CD4-positive, alpha-beta T cell (primary cell): ENCODE measurements at regions not wholly inside any gene's neighbourhood (a gene's known extent, or its start where the extent isn't known, plus 50 kb on each side); places are given as distances from the start of the nearest gene placed in this dataset.

ENCODE experiments used
- ATAC-seq: fragments of 200-7000 bp; cut with Tn5 transposase; one replicate; pipeline ENCODE4 v1.10.0; 2022; ENCODE audit warnings: mild to moderate bottlenecking; ENCODE audit not compliant: poor library complexity
- CTCF ChIA-PET: fragments of 350-600 bp; sonication (Branson Sonifier 250); formaldehyde crosslinking; loops from one replicate; lab custom pipeline; 2021; ENCODE audit warnings: antibody characterized with exemption, inconsistent platforms; lab: Charles Lee
- POLR2A ChIA-PET: fragments of 350-600 bp; sonication (Branson Sonifier 250); formaldehyde crosslinking; loops from one replicate; lab custom pipeline; 2021; ENCODE audit warnings: antibody characterized with exemption, inconsistent platforms; lab: Charles Lee
- DNase-seq, 14 experiments: peaks; one replicate each; pipeline ENCODE4 v3.0.0-alpha.2; 2013 to 2020; ENCODE audit warnings: mixed read lengths in 2 of 14
- H3K27ac ChIP-seq, 2 donors: one replicate each; pipeline versions ENCODE4 v1.5.1 to v1.7.0; 2013; ENCODE audit warnings: low read length in 2 of 2, low read depth in 1 of 2, mild to moderate bottlenecking in 1 of 2
- H3K27me3 ChIP-seq, 2 experiments: 1 replicate in 1 of 2; 2 replicates in 1 of 2; pipeline versions ENCODE4 v1.6.1 to v1.7.0; 2013; ENCODE audit warnings: low read length in 2 of 2, control low read depth in 1 of 2, mild to moderate bottlenecking in 1 of 2, moderate library complexity in 1 of 2; ENCODE audit not compliant: insufficient read depth in 2 of 2, control insufficient read depth in 1 of 2
- H3K36me3 ChIP-seq: one replicate; pipeline ENCODE4 v1.6.1; 2013; ENCODE audit warnings: low read length, control low read depth; ENCODE audit not compliant: insufficient read depth
- H3K4me1 ChIP-seq: one replicate; pipeline ENCODE4 v1.6.1; 2013; ENCODE audit warnings: low read length, control low read depth; ENCODE audit not compliant: insufficient read depth
- H3K4me3 ChIP-seq: one replicate; pipeline ENCODE4 v1.5.1; 2013; ENCODE audit warnings: mild to moderate bottlenecking, low read length, moderate library complexity
- H3K9me3 ChIP-seq, 2 experiments: 1 replicate in 1 of 2; 2 replicates in 1 of 2; pipeline versions ENCODE4 v1.6.1 to v1.7.0; 2013; ENCODE audit warnings: low read length in 2 of 2, mild to moderate bottlenecking in 2 of 2, control low read depth in 1 of 2, moderate library complexity in 1 of 2; ENCODE audit not compliant: control insufficient read depth in 1 of 2, insufficient read depth in 1 of 2
- H3K27ac Mint-ChIP-seq: one replicate; pipeline ENCODE4 v1.8.0; 2020; ENCODE audit warnings: mixed read lengths
- H3K27me3 Mint-ChIP-seq: one replicate; pipeline ENCODE4 v1.8.0; 2021; ENCODE audit warnings: mixed read lengths
- H3K36me3 Mint-ChIP-seq: one replicate; pipeline ENCODE4 v1.8.0; 2021; ENCODE audit warnings: low read depth, mixed read lengths
- H3K4me1 Mint-ChIP-seq: one replicate; pipeline ENCODE4 v1.8.0; 2021; ENCODE audit warnings: low read depth, mixed read lengths
- H3K4me3 Mint-ChIP-seq: one replicate; pipeline ENCODE4 v1.8.0; 2020; ENCODE audit warnings: mild to moderate bottlenecking, mixed read lengths
- H3K9me3 Mint-ChIP-seq: one replicate; pipeline ENCODE4 v1.8.0; 2020; ENCODE audit warnings: mixed read lengths
- intact Hi-C, 2 experiments: fragments of 100-400 bp; cut with DNase I in 1 of 2; cut with micrococcal nuclease in 1 of 2; formaldehyde crosslinking; loops; one replicate each; pipeline versions ENCODE4 v1.15.1 to v1.9.0; 2023 to 2025; cut with DNase I, micrococcal nuclease
- TF ChIP-seq, protein P1 (sequence below): fragments of 200-600 bp; IDR thresholded peaks from one replicate; pipeline ENCODE4 v1.8.0; 2022; ENCODE audit warnings: antibody characterized with exemption, mild to moderate bottlenecking

- ChIA-PET CTCF (no interaction called here), POLR2A (no interaction called here)
- Histone ChIP-seq H3K4me1 (no peaks in the 10 kb centered on the region), H3K4me3 (no peak overlapping the region), H3K27ac (no peak overlapping the region), H3K27me3 (no peaks in the 10 kb centered on the region), H3K36me3 (no peaks in the 10 kb centered on the region), H3K9me3 (no peaks in the 10 kb centered on the region)
- TF ChIP-seq, protein P1, sequence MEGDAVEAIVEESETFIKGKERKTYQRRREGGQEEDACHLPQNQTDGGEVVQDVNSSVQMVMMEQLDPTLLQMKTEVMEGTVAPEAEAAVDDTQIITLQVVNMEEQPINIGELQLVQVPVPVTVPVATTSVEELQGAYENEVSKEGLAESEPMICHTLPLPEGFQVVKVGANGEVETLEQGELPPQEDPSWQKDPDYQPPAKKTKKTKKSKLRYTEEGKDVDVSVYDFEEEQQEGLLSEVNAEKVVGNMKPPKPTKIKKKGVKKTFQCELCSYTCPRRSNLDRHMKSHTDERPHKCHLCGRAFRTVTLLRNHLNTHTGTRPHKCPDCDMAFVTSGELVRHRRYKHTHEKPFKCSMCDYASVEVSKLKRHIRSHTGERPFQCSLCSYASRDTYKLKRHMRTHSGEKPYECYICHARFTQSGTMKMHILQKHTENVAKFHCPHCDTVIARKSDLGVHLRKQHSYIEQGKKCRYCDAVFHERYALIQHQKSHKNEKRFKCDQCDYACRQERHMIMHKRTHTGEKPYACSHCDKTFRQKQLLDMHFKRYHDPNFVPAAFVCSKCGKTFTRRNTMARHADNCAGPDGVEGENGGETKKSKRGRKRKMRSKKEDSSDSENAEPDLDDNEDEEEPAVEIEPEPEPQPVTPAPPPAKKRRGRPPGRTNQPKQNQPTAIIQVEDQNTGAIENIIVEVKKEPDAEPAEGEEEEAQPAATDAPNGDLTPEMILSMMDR = no peak
- Mint-ChIP-seq H3K4me1 (no peaks in the 10 kb centered on the region), H3K9me3 (peaks cover 8% of the 10 kb centered on the region), H3K27ac (no peak overlapping the region), H3K4me3 (no peak overlapping the region), H3K27me3 (no peaks in the 10 kb centered on the region), H3K36me3 (no peaks in the 10 kb centered on the region)
- ATAC-seq = no peak
- DNase-seq = no peak
- intact Hi-C loops = no loop called here
Observed at GRCh38 chr5:104429911-104430310, 867.3 kb upstream of the NUDT12 start.

DNA sequence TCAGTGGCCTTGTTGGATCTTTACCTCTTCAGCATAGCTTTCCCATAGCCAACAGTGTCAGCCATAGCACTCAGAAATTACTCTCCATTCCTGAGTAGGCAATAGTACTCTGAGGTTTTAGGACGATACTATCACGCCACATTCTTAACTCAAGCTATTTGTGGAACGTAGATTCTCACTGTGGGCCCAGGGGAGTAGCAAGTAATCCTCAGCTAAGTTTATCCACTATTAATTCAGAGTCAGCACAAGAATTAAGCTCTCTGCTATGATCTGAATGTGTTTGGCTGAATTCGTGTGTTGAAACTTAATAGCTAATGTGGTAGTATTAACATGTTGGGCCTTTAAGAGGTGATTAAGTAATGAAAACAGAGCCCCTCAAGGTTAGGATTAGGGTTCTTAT lies 858.8 kb upstream of the NUDT12 start:
- no peak for DNase-seq
- intact Hi-C loops = no loop called here
- Histone ChIP-seq H3K27me3 (no peaks in the 10 kb centered on the region), H3K4me1 (no peaks in the 10 kb centered on the region), H3K36me3 (no peaks in the 10 kb centered on the region), H3K4me3 (no peak overlapping the region), H3K27ac (no peak overlapping the region), H3K9me3 (no peaks in the 10 kb centered on the region)
- Mint-ChIP-seq H3K9me3 (peaks cover 8% of the 10 kb centered on the region), H3K4me1 (no peaks in the 10 kb centered on the region), H3K27me3 (no peaks in the 10 kb centered on the region), H3K36me3 (no peaks in the 10 kb centered on the region), H3K27ac (no peak overlapping the region), H3K4me3 (no peak overlapping the region)
- no peak for ATAC-seq
- ChIA-PET CTCF (interaction anchor here (0.6 kb wide), 1 partner anchor 37 kb away, joined by 3 read pairs; no protein-coding TSS in a partner anchor), POLR2A (no interaction called here)
- TF ChIP-seq, protein P1 = no peak

DNA sequence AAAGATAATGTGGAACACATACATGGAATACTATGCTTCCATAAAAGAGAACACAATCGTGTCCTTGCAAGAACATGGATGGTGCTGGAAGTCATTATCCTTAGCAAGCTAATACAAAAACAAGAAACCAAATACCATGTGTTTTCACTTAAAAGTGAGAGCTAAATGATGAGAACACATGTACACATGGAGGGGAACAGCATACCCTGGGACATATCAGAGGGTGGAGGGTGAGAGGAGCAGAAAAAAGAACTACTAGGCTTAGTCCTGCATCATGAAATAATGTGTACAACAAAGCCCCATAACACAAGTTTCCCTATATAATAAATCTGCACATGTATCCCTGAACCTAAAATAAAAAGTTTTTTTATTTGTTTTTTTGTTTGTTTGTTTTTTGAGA lies 855.5 kb upstream of the NUDT12 start:
- no peaks in the 10 kb centered on the region for H3K4me1 Mint-ChIP-seq
- H3K36me3 ChIP-seq = no peaks in the 10 kb centered on the region
- POLR2A ChIA-PET = no interaction called here
- H3K27ac Mint-ChIP-seq = no peak overlapping the region
- no peak overlapping the region for H3K27ac ChIP-seq
- DNase-seq (no peak), ATAC-seq (no peak)
- TF ChIP-seq, protein P1 = no peak
- no peak overlapping the region for H3K4me3 ChIP-seq
- no peaks in the 10 kb centered on the region for H3K9me3 ChIP-seq
- no peaks in the 10 kb centered on the region for H3K36me3 Mint-ChIP-seq
- CTCF ChIA-PET = no interaction called here
- H3K9me3 Mint-ChIP-seq = peaks cover 7% of the 10 kb centered on the region
- no peaks in the 10 kb centered on the region for H3K27me3 Mint-ChIP-seq
- no peaks in the 10 kb centered on the region for H3K4me1 ChIP-seq
- no peak overlapping the region for H3K4me3 Mint-ChIP-seq
- intact Hi-C loops = no loop called here
- no peaks in the 10 kb centered on the region for H3K27me3 ChIP-seq
